Liver (tissue), 8 donors: ENCODE measurements at regions not wholly inside any gene's neighbourhood (a gene's known extent, or its start where the extent isn't known, plus 50 kb on each side); places are given as distances from the start of the nearest gene placed in this dataset.

Source experiments
- DNase-seq: peaks from one replicate; pipeline ENCODE4 v3.0.0-alpha.2; 2017; ENCODE audit warnings: low spot score
- H3K27ac ChIP-seq, 2 donors: one replicate each; pipeline ENCODE4 v1.7.0; 2013; ENCODE audit warnings: inconsistent platforms in 2 of 2, low read length in 2 of 2, control low read depth in 1 of 2, low read depth in 1 of 2, mild to moderate bottlenecking in 1 of 2
- H3K27me3 ChIP-seq, 4 donors: one replicate each; pipeline versions ENCODE4 v1.6.1 to v1.7.0; 2013; ENCODE audit warnings: low read length in 3 of 4, inconsistent platforms in 1 of 4, mild to moderate bottlenecking in 1 of 4, moderate library complexity in 1 of 4; ENCODE audit not compliant: control insufficient read depth in 4 of 4, insufficient read depth in 4 of 4
- H3K36me3 ChIP-seq, 4 donors: one replicate each; pipeline versions ENCODE4 v1.6.1 to v1.7.0; 2013; ENCODE audit warnings: low read length in 3 of 4, mild to moderate bottlenecking in 3 of 4, low read depth in 1 of 4, moderate library complexity in 1 of 4; ENCODE audit not compliant: control insufficient read depth in 4 of 4, insufficient read depth in 3 of 4
- H3K4me1 ChIP-seq, 4 donors: one replicate each; pipeline versions ENCODE4 v1.6.1 to v1.7.0; 2013; ENCODE audit warnings: low read length in 3 of 4, mild to moderate bottlenecking in 3 of 4, moderate library complexity in 1 of 4; ENCODE audit not compliant: control insufficient read depth in 4 of 4, insufficient read depth in 4 of 4
- H3K4me3 ChIP-seq, 3 donors: one replicate each; pipeline versions ENCODE4 v1.6.1 to v1.7.0; 2013; ENCODE audit warnings: low read length in 3 of 3, control low read depth in 1 of 3, low read depth in 1 of 3, mild to moderate bottlenecking in 1 of 3
- H3K9ac ChIP-seq, 2 donors: one replicate each; pipeline ENCODE4 v1.7.0; 2013; ENCODE audit warnings: low read length in 2 of 2, mild to moderate bottlenecking in 2 of 2, moderate library complexity in 2 of 2, control low read depth in 1 of 2, low read depth in 1 of 2
- H3K9me3 ChIP-seq, 4 donors: one replicate each; pipeline versions ENCODE4 v1.6.1 to v1.7.0; 2013; ENCODE audit warnings: low read length in 3 of 4; ENCODE audit not compliant: control insufficient read depth in 4 of 4
- ATF3 ChIP-seq: IDR thresholded peaks from 2 replicates; pipeline ENCODE4 v1.6.1; 2016; ENCODE audit warnings: antibody characterized with exemption
- EGR1 ChIP-seq, 2 donors: IDR thresholded peaks; 2 replicates each; pipeline ENCODE4 v1.6.1; 2016 to 2018; ENCODE audit warnings: antibody characterized with exemption in 2 of 2, low read depth in 2 of 2
- FOXA1 ChIP-seq: IDR thresholded peaks from 2 replicates; pipeline ENCODE4 v1.6.1; 2016; ENCODE audit warnings: antibody characterized with exemption
- FOXA2 ChIP-seq: IDR thresholded peaks from 2 replicates; pipeline ENCODE4 v1.6.1; 2016; ENCODE audit warnings: antibody characterized with exemption
- GABPA ChIP-seq, 2 donors: IDR thresholded peaks in 1 of 2; conservative IDR thresholded peaks in 1 of 2; 2 replicates each; pipeline ENCODE4 v1.6.1; 2016; ENCODE audit warnings: antibody characterized with exemption in 2 of 2, mild to moderate bottlenecking in 1 of 2, moderate library complexity in 1 of 2
- HNF4A ChIP-seq, 2 donors: conservative IDR thresholded peaks; 2 replicates each; pipeline ENCODE4 v1.6.1; 2016; ENCODE audit warnings: antibody characterized with exemption in 2 of 2, mild to moderate bottlenecking in 2 of 2
- HNF4G ChIP-seq: IDR thresholded peaks from 2 replicates; pipeline ENCODE4 v1.6.1; 2016; ENCODE audit warnings: antibody characterized with exemption
- NR2F2 ChIP-seq: IDR thresholded peaks from 2 replicates; pipeline ENCODE4 v1.6.1; 2016; ENCODE audit warnings: antibody characterized with exemption
- RAD21 ChIP-seq, 2 donors: IDR thresholded peaks; 2 replicates each; pipeline ENCODE4 v1.6.1; 2016; ENCODE audit warnings: antibody characterized with exemption in 2 of 2, mild to moderate bottlenecking in 2 of 2
- SP1 ChIP-seq: IDR thresholded peaks from 2 replicates; pipeline ENCODE4 v1.6.1; 2018; ENCODE audit warnings: antibody characterized with exemption, mild to moderate bottlenecking
- TAF1 ChIP-seq: conservative IDR thresholded peaks from 2 replicates; pipeline ENCODE4 v1.6.1; 2016; ENCODE audit warnings: antibody characterized with exemption, mild to moderate bottlenecking
- YY1 ChIP-seq: IDR thresholded peaks from 2 replicates; pipeline ENCODE4 v1.6.1; 2016; ENCODE audit warnings: antibody characterized with exemption, mild to moderate bottlenecking
- ZBTB33 ChIP-seq: IDR thresholded peaks from 2 replicates; pipeline ENCODE4 v1.6.1; 2016; ENCODE audit warnings: antibody characterized with exemption
- WGBS: extraction: QIAGEN DNeasy Blood & Tissue Kit; methylation state at CpG from one replicate; pipeline ENCODE4 v1.1.7; 2013; 5-methylcytosine and 5-hydroxymethylcytosine counted together
- TF ChIP-seq, protein P1 (sequence below): IDR thresholded peaks from 2 replicates; pipeline ENCODE4 v1.6.1; 2016; ENCODE audit warnings: antibody characterized with exemption
- TF ChIP-seq, protein P2 (sequence below): IDR thresholded peaks from 2 replicates; pipeline ENCODE4 v1.6.1; 2016; ENCODE audit warnings: antibody characterized with exemption, mild to moderate bottlenecking
- TF ChIP-seq, protein P3 (sequence below): fragments of 150-350 bp; IDR thresholded peaks from 2 replicates; pipeline ENCODE4 v1.5.1; 2017; ENCODE audit warnings: improper control_type of control experiment, low read depth, low read length; ENCODE audit not compliant: missing input control
- donor health status: healthy.
- donor health status: healthy.
- donor health status: healthy.
- donor health status: healthy.
- donor health status: healthy.

GRCh38 chr5:13585324-13585723 lies 359.2 kb downstream of the DNAH5 start:
- DNase-seq = no peak
- no peaks in the 10 kb centered on the region for H3K36me3 ChIP-seq
- peaks cover 0 to 11% (median 4%) of the 10 kb centered on the region in 4 donors for H3K4me1 ChIP-seq
- H3K9ac ChIP-seq = no peak overlapping the region
- 76% methylated on average over 2 of the region's 2 CpGs for WGBS
- no peak overlapping the region for H3K27ac ChIP-seq
- no peak overlapping the region for H3K4me3 ChIP-seq
- H3K27me3 ChIP-seq = no peaks in the 10 kb centered on the region
- TF ChIP-seq GABPA (IDR thresholded peaks at IDR 0.05 in 1 of 2, conservative IDR thresholded peaks at IDR 0.05 in 1 of 2) (no peak), FOXA2 (no peak), ATF3 (no peak), HNF4A (conservative IDR thresholded peaks at IDR 0.05) (no peak), FOXA1 (no peak), EGR1 (IDR thresholded peaks at IDR 0.05; ENCODE audit: low read depth in 2 of 2) (no peak)
- TF ChIP-seq, protein P1, sequence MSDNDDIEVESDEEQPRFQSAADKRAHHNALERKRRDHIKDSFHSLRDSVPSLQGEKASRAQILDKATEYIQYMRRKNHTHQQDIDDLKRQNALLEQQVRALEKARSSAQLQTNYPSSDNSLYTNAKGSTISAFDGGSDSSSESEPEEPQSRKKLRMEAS = no peak
- no peaks in the 10 kb centered on the region for H3K9me3 ChIP-seq

DNA sequence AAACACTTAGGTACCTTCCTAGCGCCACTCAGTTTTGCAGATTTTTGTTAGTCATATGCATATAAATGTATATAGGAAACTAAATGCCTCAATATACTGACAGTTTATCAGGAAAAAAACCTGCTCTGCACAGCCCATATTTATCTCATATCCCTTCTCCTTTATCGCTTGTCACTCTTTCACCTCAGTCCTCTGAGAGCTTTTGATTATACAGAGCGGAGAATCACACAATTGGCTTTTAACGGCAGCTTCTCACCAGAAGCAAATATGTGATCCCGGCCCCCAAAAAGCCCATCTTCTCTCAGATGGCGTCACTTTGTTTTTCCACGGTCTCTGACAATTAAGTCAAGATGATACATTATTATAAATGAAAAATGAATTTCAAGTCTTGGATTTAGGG lies 362.6 kb downstream of the DNAH5 start:
- DNase-seq = no peak
- TF ChIP-seq NR2F2 (no peak), ATF3 (no peak), ZBTB33 (no peak), SP1 (no peak), HNF4G (no peak), EGR1 (IDR thresholded peaks at IDR 0.05; ENCODE audit: low read depth in 2 of 2) (no peak), RAD21 (IDR thresholded peaks at IDR 0.05) (no peak), FOXA2 (no peak), TAF1 (no peak), YY1 (no peak)
- TF ChIP-seq, protein P2, sequence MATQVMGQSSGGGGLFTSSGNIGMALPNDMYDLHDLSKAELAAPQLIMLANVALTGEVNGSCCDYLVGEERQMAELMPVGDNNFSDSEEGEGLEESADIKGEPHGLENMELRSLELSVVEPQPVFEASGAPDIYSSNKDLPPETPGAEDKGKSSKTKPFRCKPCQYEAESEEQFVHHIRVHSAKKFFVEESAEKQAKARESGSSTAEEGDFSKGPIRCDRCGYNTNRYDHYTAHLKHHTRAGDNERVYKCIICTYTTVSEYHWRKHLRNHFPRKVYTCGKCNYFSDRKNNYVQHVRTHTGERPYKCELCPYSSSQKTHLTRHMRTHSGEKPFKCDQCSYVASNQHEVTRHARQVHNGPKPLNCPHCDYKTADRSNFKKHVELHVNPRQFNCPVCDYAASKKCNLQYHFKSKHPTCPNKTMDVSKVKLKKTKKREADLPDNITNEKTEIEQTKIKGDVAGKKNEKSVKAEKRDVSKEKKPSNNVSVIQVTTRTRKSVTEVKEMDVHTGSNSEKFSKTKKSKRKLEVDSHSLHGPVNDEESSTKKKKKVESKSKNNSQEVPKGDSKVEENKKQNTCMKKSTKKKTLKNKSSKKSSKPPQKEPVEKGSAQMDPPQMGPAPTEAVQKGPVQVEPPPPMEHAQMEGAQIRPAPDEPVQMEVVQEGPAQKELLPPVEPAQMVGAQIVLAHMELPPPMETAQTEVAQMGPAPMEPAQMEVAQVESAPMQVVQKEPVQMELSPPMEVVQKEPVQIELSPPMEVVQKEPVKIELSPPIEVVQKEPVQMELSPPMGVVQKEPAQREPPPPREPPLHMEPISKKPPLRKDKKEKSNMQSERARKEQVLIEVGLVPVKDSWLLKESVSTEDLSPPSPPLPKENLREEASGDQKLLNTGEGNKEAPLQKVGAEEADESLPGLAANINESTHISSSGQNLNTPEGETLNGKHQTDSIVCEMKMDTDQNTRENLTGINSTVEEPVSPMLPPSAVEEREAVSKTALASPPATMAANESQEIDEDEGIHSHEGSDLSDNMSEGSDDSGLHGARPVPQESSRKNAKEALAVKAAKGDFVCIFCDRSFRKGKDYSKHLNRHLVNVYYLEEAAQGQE = no peak
- TF ChIP-seq, protein P3, sequence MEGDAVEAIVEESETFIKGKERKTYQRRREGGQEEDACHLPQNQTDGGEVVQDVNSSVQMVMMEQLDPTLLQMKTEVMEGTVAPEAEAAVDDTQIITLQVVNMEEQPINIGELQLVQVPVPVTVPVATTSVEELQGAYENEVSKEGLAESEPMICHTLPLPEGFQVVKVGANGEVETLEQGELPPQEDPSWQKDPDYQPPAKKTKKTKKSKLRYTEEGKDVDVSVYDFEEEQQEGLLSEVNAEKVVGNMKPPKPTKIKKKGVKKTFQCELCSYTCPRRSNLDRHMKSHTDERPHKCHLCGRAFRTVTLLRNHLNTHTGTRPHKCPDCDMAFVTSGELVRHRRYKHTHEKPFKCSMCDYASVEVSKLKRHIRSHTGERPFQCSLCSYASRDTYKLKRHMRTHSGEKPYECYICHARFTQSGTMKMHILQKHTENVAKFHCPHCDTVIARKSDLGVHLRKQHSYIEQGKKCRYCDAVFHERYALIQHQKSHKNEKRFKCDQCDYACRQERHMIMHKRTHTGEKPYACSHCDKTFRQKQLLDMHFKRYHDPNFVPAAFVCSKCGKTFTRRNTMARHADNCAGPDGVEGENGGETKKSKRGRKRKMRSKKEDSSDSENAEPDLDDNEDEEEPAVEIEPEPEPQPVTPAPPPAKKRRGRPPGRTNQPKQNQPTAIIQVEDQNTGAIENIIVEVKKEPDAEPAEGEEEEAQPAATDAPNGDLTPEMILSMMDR = no peak
- WGBS = 91% methylated on average over 7 of the region's 7 CpGs
- H3K4me3 ChIP-seq = no peak overlapping the region
- peaks cover 0 to 12% (median 7%) of the 10 kb centered on the region in 4 donors for H3K4me1 ChIP-seq
- no peaks in the 10 kb centered on the region for H3K27me3 ChIP-seq
- no peaks in the 10 kb centered on the region for H3K36me3 ChIP-seq
- no peaks in the 10 kb centered on the region for H3K9me3 ChIP-seq
- no peak overlapping the region for H3K27ac ChIP-seq
- H3K9ac ChIP-seq = no peak overlapping the region
